ENCODE measurements at regions not wholly inside any gene's neighbourhood (a gene's known extent, or its start where the extent isn't known, plus 50 kb on each side); places are given as distances from the start of the nearest gene placed in this dataset.
"Not testable (repeated sequence)": the region's sequence is repeated elsewhere in the genome, so short reads cannot be mapped to it uniquely, and the experiment has no call there.

GRCh38 chr11:82404981-82405380, 328.7 kb downstream of the FAM181B start:
- H4K20me1 ChIP-seq (ENCODE audit: low read depth): no peaks in the 10 kb centered on the region
- peaks cover 2% of the 10 kb centered on the region for H3K27me3 Mint-ChIP-seq (ENCODE audit: insufficient read depth, low read depth)
- no peaks in the 10 kb centered on the region for H3K36me3 Mint-ChIP-seq
- H3K4me2 ChIP-seq: no peak overlapping the region
- no peaks in the 10 kb centered on the region for H3K9me3 Mint-ChIP-seq
- no peaks in the 10 kb centered on the region for H3F3A ChIP-seq (ENCODE audit: low read depth)
- no peaks in the 10 kb centered on the region for H3K27me3 ChIP-seq
- H3K79me2 ChIP-seq (ENCODE audit: low read depth): no peaks in the 10 kb centered on the region
- H3K4me1 Mint-ChIP-seq: no peaks in the 10 kb centered on the region
- no peak overlapping the region for H3K9ac ChIP-seq
- H3K4me3 ChIP-seq: no peak overlapping the region
- TF ChIP-seq CTCF (IDR thresholded peaks at IDR 0.05) (no peak), EZH2phosphoT487 (IDR thresholded peaks at IDR 0.05) (no peak), EZH2 (IDR thresholded peaks at IDR 0.05) (no peak)
- H2AFZ ChIP-seq (replicated peaks): no peak overlapping the region
- H3K27ac ChIP-seq: no peak overlapping the region
- no peak overlapping the region for H3K4me3 Mint-ChIP-seq
- no peak overlapping the region for H3K27ac Mint-ChIP-seq
- H3K9me3 ChIP-seq (ENCODE audit: low read depth): no peaks in the 10 kb centered on the region
- no peak for DNase-seq (ENCODE audit: low spot score)
- H3K4me1 ChIP-seq: no peaks in the 10 kb centered on the region
- H3K36me3 ChIP-seq: no peaks in the 10 kb centered on the region

- Mint-ChIP-seq H3K4me3 (no peak overlapping the region), H3K27ac (no peak overlapping the region), H3K27me3 (ENCODE audit: insufficient read depth, low read depth) (peaks cover 2% of the 10 kb centered on the region), H3K4me1 (no peaks in the 10 kb centered on the region), H3K36me3 (no peaks in the 10 kb centered on the region), H3K9me3 (no peaks in the 10 kb centered on the region)
- H3K27me3 ChIP-seq: no peaks in the 10 kb centered on the region
- H3F3A ChIP-seq (ENCODE audit: low read depth): no peaks in the 10 kb centered on the region
- no peak overlapping the region for H3K4me2 ChIP-seq
- no peaks in the 10 kb centered on the region for H3K9me3 ChIP-seq (ENCODE audit: low read depth)
- no peak overlapping the region for H3K27ac ChIP-seq
- no peaks in the 10 kb centered on the region for H4K20me1 ChIP-seq (ENCODE audit: low read depth)
- H3K36me3 ChIP-seq: no peaks in the 10 kb centered on the region
- H3K9ac ChIP-seq: no peak overlapping the region
- no peak overlapping the region for H3K4me3 ChIP-seq
- no peaks in the 10 kb centered on the region for H3K79me2 ChIP-seq (ENCODE audit: low read depth)
- no peak for DNase-seq (ENCODE audit: low spot score)
- H3K4me1 ChIP-seq: no peaks in the 10 kb centered on the region
- TF ChIP-seq EZH2 (IDR thresholded peaks at IDR 0.05): no peak
- TF ChIP-seq EZH2phosphoT487 (IDR thresholded peaks at IDR 0.05): no peak
- no peak for TF ChIP-seq CTCF (IDR thresholded peaks at IDR 0.05)
- H2AFZ ChIP-seq (replicated peaks): no peak overlapping the region
Observed at GRCh38 chr11:82403640-82404305, 329.9 kb downstream of the FAM181B start.

- H3K4me1 ChIP-seq: no peaks in the 10 kb centered on the region
- no peaks in the 10 kb centered on the region for H3K4me1 Mint-ChIP-seq
Observed at GRCh38 chr11:82398300-82398815, 335.3 kb downstream of the FAM181B start.

GRCh38 chr11:82396639-82397038, 337.0 kb downstream of the FAM181B start:
- H3K27me3 ChIP-seq; H3K9me3 Mint-ChIP-seq; H3K79me2 ChIP-seq (ENCODE audit: low read depth); DNase-seq (ENCODE audit: low spot score); H3K4me1 ChIP-seq; H4K20me1 ChIP-seq (ENCODE audit: low read depth); H3K27me3 Mint-ChIP-seq (ENCODE audit: insufficient read depth, low read depth); H3K4me3 Mint-ChIP-seq; H2AFZ ChIP-seq (replicated peaks); H3K9ac ChIP-seq; H3K27ac Mint-ChIP-seq; H3F3A ChIP-seq (ENCODE audit: low read depth); H3K36me3 ChIP-seq; H3K36me3 Mint-ChIP-seq; H3K27ac ChIP-seq; H3K4me2 ChIP-seq; H3K4me3 ChIP-seq; H3K4me1 Mint-ChIP-seq; H3K9me3 ChIP-seq (ENCODE audit: low read depth): not testable (repeated sequence)

More at GRCh38 chr11:82398300-82398815, 335.3 kb downstream of the FAM181B start:
- Histone ChIP-seq H3K27me3 (no peaks in the 10 kb centered on the region), H2AFZ (replicated peaks) (no peak overlapping the region), H3K27ac (no peak overlapping the region), H3K4me3 (no peak overlapping the region), H3K4me2 (no peak overlapping the region), H4K20me1 (ENCODE audit: low read depth) (no peaks in the 10 kb centered on the region), H3K79me2 (ENCODE audit: low read depth) (no peaks in the 10 kb centered on the region), H3K9ac (no peak overlapping the region), H3K9me3 (ENCODE audit: low read depth) (no peaks in the 10 kb centered on the region), H3K36me3 (no peaks in the 10 kb centered on the region), H3F3A (ENCODE audit: low read depth) (no peaks in the 10 kb centered on the region)
- Mint-ChIP-seq H3K9me3 (no peaks in the 10 kb centered on the region), H3K27me3 (ENCODE audit: insufficient read depth, low read depth) (no peaks in the 10 kb centered on the region), H3K27ac (no peak overlapping the region), H3K36me3 (no peaks in the 10 kb centered on the region), H3K4me3 (no peak overlapping the region)
- no peak for DNase-seq (ENCODE audit: low spot score)
- TF ChIP-seq EZH2 (IDR thresholded peaks at IDR 0.05) (no peak), EZH2phosphoT487 (IDR thresholded peaks at IDR 0.05) (no peak), CTCF (IDR thresholded peaks at IDR 0.05) (no peak)

All from neural progenitor cell (in vitro differentiated cells).